ENCODE measurements at regions not wholly inside any gene's neighbourhood (a gene's known extent, or its start where the extent isn't known, plus 50 kb on each side); places are given as distances from the start of the nearest gene placed in this dataset.

DNA sequence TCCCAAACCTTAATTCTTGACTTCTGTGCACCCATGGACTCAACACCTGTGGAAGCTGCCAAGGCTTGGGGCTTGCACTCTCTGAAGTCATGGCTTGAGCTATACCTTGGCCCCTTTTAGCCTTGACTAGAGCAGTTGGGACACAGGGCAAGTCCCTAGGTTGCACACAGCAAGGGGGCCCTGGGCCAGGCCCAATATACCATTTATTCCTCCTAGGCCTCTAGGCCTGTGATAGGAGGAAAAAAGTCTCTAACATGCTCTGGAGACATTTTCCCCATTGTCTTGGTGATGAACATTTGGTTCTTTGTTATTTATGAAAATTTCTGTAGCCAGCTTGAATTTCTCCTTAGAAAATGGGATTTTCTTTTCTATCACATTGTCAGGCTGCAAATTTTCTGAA is 186.1 kb downstream of the SEMA6D start:
- TF ChIP-seq ZFP3 (CRISPR knock-in tag; IDR thresholded peaks at IDR 0.05) (no peak), RARB (CRISPR knock-in tag; IDR thresholded peaks at IDR 0.05) (no peak), OSR1 (CRISPR knock-in tag; IDR thresholded peaks at IDR 0.05) (no peak)
- TF ChIP-seq, protein P1, sequence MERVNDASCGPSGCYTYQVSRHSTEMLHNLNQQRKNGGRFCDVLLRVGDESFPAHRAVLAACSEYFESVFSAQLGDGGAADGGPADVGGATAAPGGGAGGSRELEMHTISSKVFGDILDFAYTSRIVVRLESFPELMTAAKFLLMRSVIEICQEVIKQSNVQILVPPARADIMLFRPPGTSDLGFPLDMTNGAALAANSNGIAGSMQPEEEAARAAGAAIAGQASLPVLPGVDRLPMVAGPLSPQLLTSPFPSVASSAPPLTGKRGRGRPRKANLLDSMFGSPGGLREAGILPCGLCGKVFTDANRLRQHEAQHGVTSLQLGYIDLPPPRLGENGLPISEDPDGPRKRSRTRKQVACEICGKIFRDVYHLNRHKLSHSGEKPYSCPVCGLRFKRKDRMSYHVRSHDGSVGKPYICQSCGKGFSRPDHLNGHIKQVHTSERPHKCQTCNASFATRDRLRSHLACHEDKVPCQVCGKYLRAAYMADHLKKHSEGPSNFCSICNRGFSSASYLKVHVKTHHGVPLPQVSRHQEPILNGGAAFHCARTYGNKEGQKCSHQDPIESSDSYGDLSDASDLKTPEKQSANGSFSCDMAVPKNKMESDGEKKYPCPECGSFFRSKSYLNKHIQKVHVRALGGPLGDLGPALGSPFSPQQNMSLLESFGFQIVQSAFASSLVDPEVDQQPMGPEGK (CRISPR knock-in tag; IDR thresholded peaks at IDR 0.05; ENCODE audit: borderline replicate concordance): no peak
- TF ChIP-seq, protein P2, sequence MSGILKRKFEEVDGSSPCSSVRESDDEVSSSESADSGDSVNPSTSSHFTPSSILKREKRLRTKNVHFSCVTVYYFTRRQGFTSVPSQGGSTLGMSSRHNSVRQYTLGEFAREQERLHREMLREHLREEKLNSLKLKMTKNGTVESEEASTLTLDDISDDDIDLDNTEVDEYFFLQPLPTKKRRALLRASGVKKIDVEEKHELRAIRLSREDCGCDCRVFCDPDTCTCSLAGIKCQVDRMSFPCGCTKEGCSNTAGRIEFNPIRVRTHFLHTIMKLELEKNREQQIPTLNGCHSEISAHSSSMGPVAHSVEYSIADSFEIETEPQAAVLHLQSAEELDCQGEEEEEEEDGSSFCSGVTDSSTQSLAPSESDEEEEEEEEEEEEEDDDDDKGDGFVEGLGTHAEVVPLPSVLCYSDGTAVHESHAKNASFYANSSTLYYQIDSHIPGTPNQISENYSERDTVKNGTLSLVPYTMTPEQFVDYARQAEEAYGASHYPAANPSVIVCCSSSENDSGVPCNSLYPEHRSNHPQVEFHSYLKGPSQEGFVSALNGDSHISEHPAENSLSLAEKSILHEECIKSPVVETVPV (CRISPR knock-in tag; IDR thresholded peaks at IDR 0.05): no peak
- TF ChIP-seq, protein P3, sequence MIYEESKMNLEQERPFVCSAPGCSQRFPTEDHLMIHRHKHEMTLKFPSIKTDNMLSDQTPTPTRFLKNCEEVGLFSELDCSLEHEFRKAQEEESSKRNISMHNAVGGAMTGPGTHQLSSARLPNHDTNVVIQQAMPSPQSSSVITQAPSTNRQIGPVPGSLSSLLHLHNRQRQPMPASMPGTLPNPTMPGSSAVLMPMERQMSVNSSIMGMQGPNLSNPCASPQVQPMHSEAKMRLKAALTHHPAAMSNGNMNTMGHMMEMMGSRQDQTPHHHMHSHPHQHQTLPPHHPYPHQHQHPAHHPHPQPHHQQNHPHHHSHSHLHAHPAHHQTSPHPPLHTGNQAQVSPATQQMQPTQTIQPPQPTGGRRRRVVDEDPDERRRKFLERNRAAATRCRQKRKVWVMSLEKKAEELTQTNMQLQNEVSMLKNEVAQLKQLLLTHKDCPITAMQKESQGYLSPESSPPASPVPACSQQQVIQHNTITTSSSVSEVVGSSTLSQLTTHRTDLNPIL (CRISPR knock-in tag; IDR thresholded peaks at IDR 0.05; ENCODE audit: low read depth): no peak

Measured in SK-N-SH treated with all-trans-retinoic acid at 6 μM for 48 hours (cell line).